ENCODE measurements at regions not wholly inside any gene's neighbourhood (a gene's known extent, or its start where the extent isn't known, plus 50 kb on each side); places are given as distances from the start of the nearest gene placed in this dataset.

DNA sequence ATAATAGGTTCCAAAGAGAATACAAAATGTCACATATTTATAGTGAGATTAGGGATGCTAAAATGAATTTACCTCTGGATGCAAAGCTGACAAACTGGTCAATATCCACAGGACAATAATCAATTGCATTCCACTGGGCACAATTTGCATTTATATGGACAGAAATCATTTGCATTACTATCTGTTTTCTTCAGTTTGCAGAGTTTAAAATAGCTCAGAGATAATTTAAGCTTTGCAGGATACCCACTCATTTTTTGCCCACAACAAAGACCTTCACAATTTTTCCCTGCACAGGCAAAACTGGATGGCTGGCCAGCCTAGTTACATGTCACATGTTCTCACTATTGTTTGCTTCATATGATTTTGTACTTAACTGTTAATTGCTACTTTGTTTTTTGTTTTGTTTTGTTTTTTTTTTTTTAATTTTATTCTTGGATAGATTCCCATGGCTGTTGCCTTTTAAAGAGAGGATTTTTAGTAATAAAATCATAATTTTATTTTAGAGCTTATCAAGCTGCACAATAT is 483.5 kb downstream of the UTRN start:
- TF ChIP-seq, protein P1, sequence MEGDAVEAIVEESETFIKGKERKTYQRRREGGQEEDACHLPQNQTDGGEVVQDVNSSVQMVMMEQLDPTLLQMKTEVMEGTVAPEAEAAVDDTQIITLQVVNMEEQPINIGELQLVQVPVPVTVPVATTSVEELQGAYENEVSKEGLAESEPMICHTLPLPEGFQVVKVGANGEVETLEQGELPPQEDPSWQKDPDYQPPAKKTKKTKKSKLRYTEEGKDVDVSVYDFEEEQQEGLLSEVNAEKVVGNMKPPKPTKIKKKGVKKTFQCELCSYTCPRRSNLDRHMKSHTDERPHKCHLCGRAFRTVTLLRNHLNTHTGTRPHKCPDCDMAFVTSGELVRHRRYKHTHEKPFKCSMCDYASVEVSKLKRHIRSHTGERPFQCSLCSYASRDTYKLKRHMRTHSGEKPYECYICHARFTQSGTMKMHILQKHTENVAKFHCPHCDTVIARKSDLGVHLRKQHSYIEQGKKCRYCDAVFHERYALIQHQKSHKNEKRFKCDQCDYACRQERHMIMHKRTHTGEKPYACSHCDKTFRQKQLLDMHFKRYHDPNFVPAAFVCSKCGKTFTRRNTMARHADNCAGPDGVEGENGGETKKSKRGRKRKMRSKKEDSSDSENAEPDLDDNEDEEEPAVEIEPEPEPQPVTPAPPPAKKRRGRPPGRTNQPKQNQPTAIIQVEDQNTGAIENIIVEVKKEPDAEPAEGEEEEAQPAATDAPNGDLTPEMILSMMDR (conservative IDR thresholded peaks at IDR 0.05; ENCODE audit: low read depth, low read length): no peak
- no peak for TF ChIP-seq EZH2 (IDR thresholded peaks at IDR 0.05; ENCODE audit: low read length, unreplicated experiment)

All from PC-3 (cell line).